H1 (cell line): ENCODE measurements at regions not wholly inside any gene's neighbourhood (a gene's known extent, or its start where the extent isn't known, plus 50 kb on each side); places are given as distances from the start of the nearest gene placed in this dataset.

Experiments
- CTCF ChIA-PET: fragments of 300-600 bp; sonication (Branson Sonifier 250); formaldehyde crosslinking; loops from one replicate; lab custom pipeline; 2021; ENCODE audit not compliant: partially characterized antibody; lab: Charles Lee
- POLR2A ChIA-PET: fragments of 300-600 bp; sonication (Branson Sonifier 250); formaldehyde crosslinking; loops from one replicate; lab custom pipeline; 2021; ENCODE audit warnings: inconsistent platforms; ENCODE audit not compliant: partially characterized antibody; lab: Charles Lee
- DNase-seq, 2 experiments: peaks; one replicate each; pipeline versions ENCODE4 v3.0.0 to v3.0.0-alpha.2; 2010 to 2022; ENCODE audit warnings: low spot score in 2 of 2, low read depth in 1 of 2, mixed read lengths in 1 of 2
- FAIRE-seq: peaks from 2 replicates; lab custom pipeline; 2011; peaks lifted over from hg19 to GRCh38; lab: Jason Lieb, UNC
- H2AFZ ChIP-seq: 2 replicates; pipeline ENCODE4 v1.8.1; 2012; ENCODE audit warnings: low read length, inconsistent platforms
- H2AK5ac ChIP-seq: 2 replicates; pipeline ENCODE4 v1.6.1; 2013; ENCODE audit warnings: low read depth, low read length
- H2BK120ac ChIP-seq: replicated peaks from 2 replicates; pipeline ENCODE3; 2013; ENCODE audit warnings: low read depth, low read length, inconsistent platforms
- H2BK12ac ChIP-seq: 2 replicates; pipeline ENCODE4 v1.6.1; 2013; ENCODE audit warnings: low read depth, low read length
- H2BK15ac ChIP-seq: 2 replicates; pipeline ENCODE4 v1.6.1; 2013; ENCODE audit warnings: low read length
- H2BK20ac ChIP-seq: 2 replicates; pipeline ENCODE4 v1.6.1; 2013; ENCODE audit warnings: low read length
- H2BK5ac ChIP-seq: 2 replicates; pipeline ENCODE4 v1.6.1; 2013; ENCODE audit warnings: low read depth, low read length
- H3K14ac ChIP-seq: 2 replicates; pipeline ENCODE4 v1.6.1; 2013; ENCODE audit warnings: inconsistent platforms; ENCODE audit not compliant: insufficient read length
- H3K18ac ChIP-seq: 2 replicates; pipeline ENCODE4 v1.6.1; 2013; ENCODE audit warnings: low read length; ENCODE audit errors: extremely low read depth
- H3K23ac ChIP-seq: 2 replicates; pipeline ENCODE4 v1.6.1; 2013; ENCODE audit warnings: inconsistent platforms; ENCODE audit not compliant: insufficient read length
- H3K23me2 ChIP-seq: 2 replicates; pipeline ENCODE4 v1.6.1; 2013; ENCODE audit warnings: low read depth, low read length
- H3K27ac ChIP-seq: 2 replicates; pipeline ENCODE4 v1.6.1; 2011; ENCODE audit warnings: low read depth, low read length, inconsistent platforms
- H3K27me3 ChIP-seq, 4 experiments: replicated peaks in 1 of 4; 1 replicate in 1 of 4; 2 replicates in 3 of 4; pipeline versions ENCODE4 v1.6.1 to v1.8.1; 2011 to 2013; ENCODE audit warnings: low read length in 3 of 4, mild to moderate bottlenecking in 3 of 4, inconsistent platforms in 2 of 4, mixed read lengths in 2 of 4, moderate library complexity in 1 of 4; ENCODE audit not compliant: control insufficient read depth in 3 of 4, insufficient read depth in 3 of 4; ENCODE audit errors: extremely low read depth in 1 of 4
- H3K36me3 ChIP-seq, 4 experiments: 2 replicates each; pipeline versions ENCODE4 v1.6.1 to v1.8.1; 2011 to 2013; ENCODE audit warnings: mild to moderate bottlenecking in 4 of 4, low read length in 3 of 4, moderate library complexity in 2 of 4, control low read depth in 1 of 4, inconsistent platforms in 1 of 4; ENCODE audit not compliant: insufficient read depth in 4 of 4, control insufficient read depth in 2 of 4
- H3K4ac ChIP-seq: replicated peaks from 2 replicates; pipeline ENCODE3; 2013; ENCODE audit warnings: low read length, low read depth, mixed read lengths, inconsistent platforms; ENCODE audit not compliant: insufficient read length
- H3K4me1 ChIP-seq, 4 experiments: replicated peaks in 1 of 4; 1 replicate in 1 of 4; 2 replicates in 3 of 4; pipeline versions ENCODE4 v1.6.1 to v1.8.1; 2011 to 2013; ENCODE audit warnings: low read length in 3 of 4, inconsistent platforms in 2 of 4, mixed read lengths in 1 of 4; ENCODE audit not compliant: insufficient read depth in 4 of 4, control insufficient read depth in 3 of 4
- H3K4me2 ChIP-seq, 2 experiments: 2 replicates each; pipeline versions ENCODE4 v1.6.1 to v1.8.1; 2011 to 2013; ENCODE audit warnings: low read depth in 2 of 2, low read length in 2 of 2, control low read depth in 1 of 2, inconsistent platforms in 1 of 2, mild to moderate bottlenecking in 1 of 2; ENCODE audit not compliant: insufficient read depth in 1 of 2
- H3K4me3 ChIP-seq, 4 experiments: fragments of 200-600, 300-600 bp in 1 of 4; sonication (generic), shearing (Covaris generic), sonication (Bioruptor Twin) in 1 of 4; 2 replicates each; pipeline versions ENCODE4 v1.5.1 to v1.8.1; 2011 to 2016; ENCODE audit warnings: low read length in 4 of 4, low read depth in 3 of 4, control low read depth in 2 of 4, inconsistent platforms in 2 of 4, mild to moderate bottlenecking in 2 of 4, mixed read lengths in 1 of 4, moderate library complexity in 1 of 4; ENCODE audit not compliant: insufficient read depth in 2 of 4; ENCODE audit errors: extremely low read depth in 1 of 4
- H3K56ac ChIP-seq: replicated peaks from 2 replicates; pipeline ENCODE3; 2013; ENCODE audit warnings: low read depth, mild to moderate bottlenecking, mixed read lengths, low read length, inconsistent platforms; ENCODE audit not compliant: insufficient read length
- H3K79me1 ChIP-seq: 2 replicates; pipeline ENCODE4 v1.6.1; 2013; ENCODE audit warnings: low read depth, low read length, control low read depth
- H3K79me2 ChIP-seq, 2 experiments: 2 replicates each; pipeline versions ENCODE4 v1.6.1 to v1.8.1; 2012 to 2013; ENCODE audit warnings: low read length in 2 of 2, mild to moderate bottlenecking in 2 of 2, inconsistent platforms in 1 of 2; ENCODE audit not compliant: insufficient read depth in 2 of 2, control insufficient read depth in 1 of 2
- H3K9ac ChIP-seq, 4 experiments: replicated peaks in 1 of 4; 1 replicate in 1 of 4; 2 replicates in 3 of 4; pipeline versions ENCODE4 v1.6.1 to v1.8.1; 2011 to 2013; ENCODE audit warnings: low read depth in 3 of 4, low read length in 3 of 4, control low read depth in 2 of 4, mild to moderate bottlenecking in 2 of 4, moderate library complexity in 2 of 4, inconsistent platforms in 1 of 4; ENCODE audit errors: extremely low read depth in 1 of 4
- H3K9me3 ChIP-seq, 2 experiments: 2 replicates each; pipeline versions ENCODE4 v1.6.1 to v1.8.1; 2012 to 2013; ENCODE audit warnings: mild to moderate bottlenecking in 2 of 2, moderate library complexity in 2 of 2, control low read depth in 1 of 2, inconsistent platforms in 1 of 2, low read depth in 1 of 2, low read length in 1 of 2, mixed read lengths in 1 of 2; ENCODE audit not compliant: insufficient read depth in 2 of 2
- H4K20me1 ChIP-seq, 2 experiments: replicated peaks in 1 of 2; 2 replicates each; pipeline versions ENCODE3 to v1.8.1; 2011 to 2013; ENCODE audit warnings: inconsistent platforms in 2 of 2, low read length in 2 of 2, mild to moderate bottlenecking in 1 of 2; ENCODE audit not compliant: insufficient read depth in 2 of 2, control insufficient read depth in 1 of 2
- H4K5ac ChIP-seq: 2 replicates; pipeline ENCODE4 v1.6.1; 2013; ENCODE audit warnings: low read length, low read depth, mixed read lengths, inconsistent platforms; ENCODE audit not compliant: insufficient read length
- H4K8ac ChIP-seq: 2 replicates; pipeline ENCODE4 v1.8.0; 2013; ENCODE audit warnings: mild to moderate bottlenecking, moderate library complexity, low read length, inconsistent platforms; ENCODE audit not compliant: insufficient read depth; ENCODE audit errors: extremely low read depth
- H4K91ac ChIP-seq: replicated peaks from 2 replicates; pipeline ENCODE3; 2013; ENCODE audit warnings: low read length, mixed read lengths, inconsistent platforms; ENCODE audit not compliant: insufficient read length
- BRCA1 ChIP-seq: IDR thresholded peaks from 2 replicates; pipeline ENCODE4 v1.6.1; 2012; ENCODE audit warnings: low read depth, low read length, improper control_type of control experiment
- EP300 ChIP-seq, 2 experiments: IDR thresholded peaks; 1 replicate in 1 of 2; 2 replicates in 1 of 2; pipeline ENCODE4 v1.6.1; 2011 to 2012; ENCODE audit warnings: low read depth in 2 of 2, low read length in 2 of 2, mild to moderate bottlenecking in 2 of 2, borderline replicate concordance in 1 of 2, inconsistent platforms in 1 of 2, moderate library complexity in 1 of 2
- HDAC2 ChIP-seq, 2 experiments: fragments of 300-600 bp in 1 of 2; sonication (generic) in 1 of 2; IDR thresholded peaks; 2 replicates each; pipeline ENCODE4 v1.6.1; 2011 to 2012; ENCODE audit warnings: low read depth in 2 of 2, low read length in 2 of 2, mild to moderate bottlenecking in 2 of 2, moderate library complexity in 2 of 2, borderline replicate concordance in 1 of 2, inconsistent platforms in 1 of 2
- NANOG ChIP-seq: IDR thresholded peaks from 2 replicates; pipeline ENCODE4 v1.6.1; 2011; ENCODE audit warnings: low read length, low read depth, mild to moderate bottlenecking, inconsistent platforms; ENCODE audit not compliant: insufficient read depth, poor library complexity, severe bottlenecking
- SIX5 ChIP-seq: IDR thresholded peaks from 2 replicates; pipeline ENCODE4 v1.6.1; 2011; ENCODE audit warnings: mild to moderate bottlenecking, low read depth, low read length
- SP2 ChIP-seq: IDR thresholded peaks from 2 replicates; pipeline ENCODE4 v1.6.1; 2012; ENCODE audit warnings: mild to moderate bottlenecking, low read length, inconsistent platforms
- TAF1 ChIP-seq: IDR thresholded peaks from 2 replicates; pipeline ENCODE4 v1.6.1; 2011; ENCODE audit warnings: mild to moderate bottlenecking, low read depth, low read length
- TBP ChIP-seq: IDR thresholded peaks from 2 replicates; pipeline ENCODE4 v1.6.1; 2011; ENCODE audit warnings: low read depth, low read length, improper control_type of control experiment
- TEAD4 ChIP-seq: IDR thresholded peaks from 2 replicates; pipeline ENCODE4 v1.6.1; 2012; ENCODE audit warnings: low read depth, low read length, inconsistent platforms, mixed read lengths
- WGBS, 2 experiments: shearing (Covaris generic) in 1 of 2; methylation state at CpG; one replicate each; pipeline versions ENCODE4 v1.1.6 to v1.1.7; 2013 to 2015; ENCODE audit warnings: low lambda C conversion rate in 2 of 2, mixed read lengths in 2 of 2, inconsistent platforms in 1 of 2, low coverage in 1 of 2, missing lambda C conversion rate in 1 of 2; ENCODE audit not compliant: insufficient replicate concordance in 2 of 2, insufficient coverage in 1 of 2, insufficient read length in 1 of 2; ENCODE audit errors: extremely low coverage in 1 of 2, missing lambda C conversion rate in 1 of 2; 5-methylcytosine and 5-hydroxymethylcytosine counted together

DNA sequence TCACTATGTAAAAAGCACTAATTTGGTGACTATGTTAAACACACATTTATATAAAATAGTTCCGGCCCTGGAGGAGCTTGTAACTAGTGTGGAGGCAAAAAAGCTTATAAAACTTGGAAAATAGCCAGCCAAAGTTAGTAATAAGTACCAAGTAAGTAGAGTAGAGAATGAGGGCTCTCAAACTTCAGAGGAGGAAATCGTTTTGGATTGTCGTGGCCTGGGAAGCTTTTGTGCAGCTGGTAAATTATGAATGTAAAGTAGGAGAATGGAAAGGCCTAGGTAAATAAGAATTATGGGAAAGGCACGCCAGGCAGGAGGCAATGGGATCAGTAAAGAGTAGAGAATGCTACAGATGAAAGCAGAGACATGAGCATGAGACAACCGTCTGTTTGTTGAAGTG is 832.7 kb upstream of the ZNF608 start:
- H3K23me2 ChIP-seq: no peaks in the 10 kb centered on the region; the same call in 1 of the 2 replicates
- no peak overlapping the region for H3K56ac ChIP-seq
- no peak for FAIRE-seq
- H2AK5ac ChIP-seq: no peak overlapping the region
- ChIA-PET CTCF (interaction anchor here (1.0 to 1.2 kb wide), 2 partner anchors 20 to 840 kb away, joined by 3 to 4 read pairs; no protein-coding TSS in a partner anchor), POLR2A (no interaction called here)
- no peak overlapping the region for H2BK15ac ChIP-seq
- no peaks in the 10 kb centered on the region for H4K20me1 ChIP-seq
- H3K27me3 ChIP-seq: no peaks in the 10 kb centered on the region
- H4K8ac ChIP-seq: no peak overlapping the region
- H3K9ac ChIP-seq: no peak overlapping the region
- DNase-seq: no peak
- H3K79me1 ChIP-seq: no peaks in the 10 kb centered on the region
- H3K18ac ChIP-seq: no peak overlapping the region
- no peak overlapping the region for H2BK12ac ChIP-seq
- no peak overlapping the region for H2AFZ ChIP-seq
- H3K79me2 ChIP-seq: no peaks in the 10 kb centered on the region
- H2BK120ac ChIP-seq: no peak overlapping the region
- H3K4ac ChIP-seq: no peak overlapping the region
- no peak overlapping the region for H3K14ac ChIP-seq
- no peak overlapping the region for H3K27ac ChIP-seq
- no peak overlapping the region for H4K5ac ChIP-seq
- H3K23ac ChIP-seq: no peak overlapping the region
- H4K91ac ChIP-seq: no peak overlapping the region
- peaks cover 3 to 6% of the 10 kb centered on the region in 2 experiments; a peak in 1 of 4 replicates for H3K9me3 ChIP-seq
- H2BK5ac ChIP-seq: no peak overlapping the region
- H2BK20ac ChIP-seq: no peak overlapping the region
- peaks cover 0 to 5% (median 0%) of the 10 kb centered on the region in 4 experiments; a peak in 3 of 8 replicates for H3K36me3 ChIP-seq
- no peak overlapping the region for H3K4me3 ChIP-seq
- H3K4me1 ChIP-seq: peaks cover 4 to 8% (median 6%) of the 10 kb centered on the region in 4 experiments; a peak in 6 of 7 replicates
- 91% methylated on average over 5 of the region's 5 CpGs; no CpG with 5 or more reads in 1 of the 2 experiments for WGBS, 2 experiments
- H3K4me2 ChIP-seq: no peak overlapping the region
- no peak for TF ChIP-seq TAF1
- TF ChIP-seq SP2: no peak
- no peak for TF ChIP-seq TBP
- no peak for TF ChIP-seq BRCA1
- no peak for TF ChIP-seq EP300 (IDR thresholded peaks at IDR 0.05; ENCODE audit: borderline replicate concordance in 1 of 2, low read depth in 2 of 2, low read length in 2 of 2)
- no peak for TF ChIP-seq SIX5
- TF ChIP-seq NANOG: no peak
- TF ChIP-seq TEAD4: no peak
- no peak for TF ChIP-seq HDAC2 (IDR thresholded peaks at IDR 0.05; ENCODE audit: borderline replicate concordance in 1 of 2, low read depth in 2 of 2, low read length in 2 of 2)
